22Rv1 (cell line): ENCODE measurements at regions not wholly inside any gene's neighbourhood (a gene's known extent, or its start where the extent isn't known, plus 50 kb on each side); places are given as distances from the start of the nearest gene placed in this dataset.

ENCODE experiments used
- ZFX ChIP-seq: fragments of 450-650 bp; IDR thresholded peaks from 2 replicates; pipeline ENCODE4 v1.6.1; 2017; ENCODE audit warnings: antibody characterized with exemption, borderline replicate concordance
- TF ChIP-seq, protein P1 (sequence below): fragments of 450-650 bp; IDR thresholded peaks from 2 replicates; pipeline ENCODE4 v1.5.1; 2017; ENCODE audit warnings: mild to moderate bottlenecking

DNA sequence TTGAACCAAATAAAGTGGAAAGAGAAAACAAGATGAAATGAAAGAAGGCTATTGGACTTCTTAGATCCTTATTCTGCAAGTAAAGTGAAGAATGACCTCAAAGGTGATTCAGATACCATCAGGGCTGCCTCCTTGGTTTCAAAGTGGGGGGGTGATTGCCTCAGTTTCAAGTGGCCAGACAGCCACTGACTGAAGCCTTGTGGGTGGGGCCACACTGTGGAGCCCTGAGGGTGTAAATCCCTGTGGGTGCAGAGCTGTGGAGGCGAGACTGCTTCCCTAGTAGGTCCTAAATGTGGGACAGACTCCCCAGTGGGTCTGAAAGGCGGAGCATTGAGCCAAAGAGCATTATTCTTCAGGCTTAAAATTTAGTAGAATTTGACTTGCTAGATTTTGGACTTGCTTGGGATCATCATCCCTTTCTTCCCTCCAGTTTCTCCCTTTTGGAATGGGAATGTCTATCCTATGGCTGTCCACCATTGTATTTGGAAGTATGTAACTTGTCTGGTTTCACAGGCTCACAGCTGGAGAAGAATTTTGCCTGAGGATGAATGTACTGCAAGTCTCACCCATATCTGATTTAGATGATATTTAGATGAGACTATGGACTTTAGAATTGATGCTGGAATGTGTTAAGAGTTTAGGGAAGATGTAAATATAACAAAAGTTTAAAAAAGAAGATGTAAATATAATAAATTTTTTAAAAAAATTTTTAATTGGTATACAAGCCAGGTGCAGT lies 71.6 kb upstream of the SOX13 start:
- TF ChIP-seq, protein P1, sequence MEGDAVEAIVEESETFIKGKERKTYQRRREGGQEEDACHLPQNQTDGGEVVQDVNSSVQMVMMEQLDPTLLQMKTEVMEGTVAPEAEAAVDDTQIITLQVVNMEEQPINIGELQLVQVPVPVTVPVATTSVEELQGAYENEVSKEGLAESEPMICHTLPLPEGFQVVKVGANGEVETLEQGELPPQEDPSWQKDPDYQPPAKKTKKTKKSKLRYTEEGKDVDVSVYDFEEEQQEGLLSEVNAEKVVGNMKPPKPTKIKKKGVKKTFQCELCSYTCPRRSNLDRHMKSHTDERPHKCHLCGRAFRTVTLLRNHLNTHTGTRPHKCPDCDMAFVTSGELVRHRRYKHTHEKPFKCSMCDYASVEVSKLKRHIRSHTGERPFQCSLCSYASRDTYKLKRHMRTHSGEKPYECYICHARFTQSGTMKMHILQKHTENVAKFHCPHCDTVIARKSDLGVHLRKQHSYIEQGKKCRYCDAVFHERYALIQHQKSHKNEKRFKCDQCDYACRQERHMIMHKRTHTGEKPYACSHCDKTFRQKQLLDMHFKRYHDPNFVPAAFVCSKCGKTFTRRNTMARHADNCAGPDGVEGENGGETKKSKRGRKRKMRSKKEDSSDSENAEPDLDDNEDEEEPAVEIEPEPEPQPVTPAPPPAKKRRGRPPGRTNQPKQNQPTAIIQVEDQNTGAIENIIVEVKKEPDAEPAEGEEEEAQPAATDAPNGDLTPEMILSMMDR: no peak
- no peak for TF ChIP-seq ZFX
